ENCODE measurements at regions not wholly inside any gene's neighbourhood (a gene's known extent, or its start where the extent isn't known, plus 50 kb on each side); places are given as distances from the start of the nearest gene placed in this dataset.
"Not testable (repeated sequence)": the region's sequence is repeated elsewhere in the genome, so short reads cannot be mapped to it uniquely, and the experiment has no call there.

DNA sequence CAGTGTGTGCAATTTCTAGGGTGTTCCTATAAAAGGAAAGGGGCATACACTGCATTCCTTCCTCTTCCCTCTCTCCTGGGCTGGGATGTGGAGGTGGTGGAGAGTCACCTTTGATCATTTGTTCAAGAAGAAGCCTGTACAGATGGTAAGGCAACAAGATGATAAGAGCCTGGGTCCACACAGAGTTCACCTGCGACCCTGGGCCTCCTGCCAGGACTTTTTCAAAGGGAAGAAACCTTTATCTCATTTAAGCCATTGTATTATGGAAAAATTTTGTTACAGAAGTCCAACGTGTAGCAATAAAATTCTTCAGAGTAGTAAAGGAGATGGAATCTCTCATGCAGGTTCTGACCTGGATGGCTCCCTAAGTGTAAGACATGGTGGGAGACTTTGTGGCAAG is 189.1 kb downstream of the MIS18A start:
- DNase-seq, result no peak

GRCh38 chr21:32088471-32088870 is 190.4 kb downstream of the MIS18A start:
- DNase-seq, result no peak

DNA sequence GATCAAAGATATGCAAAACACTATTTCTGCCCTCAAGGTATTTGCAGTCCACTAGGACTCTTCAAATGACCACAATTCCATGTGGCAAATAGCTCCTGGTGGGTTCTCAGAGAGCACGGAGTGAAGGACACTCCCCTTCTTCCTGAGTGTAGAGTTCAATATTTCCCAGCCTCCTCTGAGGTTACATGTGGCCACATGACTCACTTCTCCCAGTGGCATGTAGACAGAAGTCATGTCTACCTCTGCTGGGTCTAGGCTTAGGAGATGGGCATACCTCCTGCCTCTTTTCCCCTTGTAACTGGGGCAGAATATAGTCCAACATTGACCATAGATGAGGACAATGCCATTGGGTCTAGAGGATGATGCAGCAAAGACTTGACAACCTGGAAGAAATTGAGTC is 191.4 kb downstream of the MIS18A start:
- no peak for DNase-seq

- no peak for DNase-seq
Measured at GRCh38 chr21:32083197-32083596, 195.7 kb downstream of the MIS18A start.

GRCh38 chr21:32082466-32082865 is 196.4 kb downstream of the MIS18A start:
- DNase-seq, result no peak

DNA sequence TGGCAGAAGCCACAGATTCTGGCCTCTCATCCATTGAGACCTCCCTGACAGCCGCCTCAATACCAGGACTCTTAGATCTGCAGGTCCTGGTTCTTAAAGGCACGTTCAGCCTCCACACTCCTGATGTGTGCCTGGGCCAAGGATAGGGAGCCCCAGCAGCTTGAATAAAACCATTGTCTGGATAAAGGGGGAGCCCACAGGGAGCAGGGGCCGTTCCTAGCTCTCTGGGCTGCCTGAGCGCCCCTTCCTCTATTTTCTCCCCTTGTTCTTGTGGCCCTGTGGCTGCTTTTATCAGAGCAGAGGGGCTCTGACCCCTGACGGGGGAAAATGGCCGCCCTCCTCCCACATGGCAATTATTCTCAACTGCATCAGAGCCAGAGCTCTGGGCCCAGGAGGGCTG is 200.8 kb downstream of the HUNK start:
- no peak for DNase-seq

DNA sequence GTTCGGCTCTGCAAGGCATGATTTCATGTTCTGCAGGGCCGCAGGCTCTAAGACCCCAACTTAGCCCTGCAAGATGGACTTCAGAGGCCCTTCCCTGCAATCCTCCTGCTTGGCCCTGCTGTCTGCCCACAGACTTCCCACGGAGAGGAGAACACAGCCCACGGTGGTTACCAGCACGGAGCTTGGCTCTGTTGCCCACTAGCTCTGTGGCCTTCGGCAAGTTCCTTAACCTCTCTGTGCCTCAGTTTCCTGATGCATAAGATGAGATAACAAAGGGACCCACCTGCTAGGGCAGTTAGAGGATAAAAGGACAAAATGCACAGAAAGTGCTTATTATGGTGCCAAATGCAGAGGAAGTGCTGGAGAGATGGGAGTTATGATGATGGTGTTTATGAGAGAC is 200.4 kb downstream of the HUNK start:
- no peak for DNase-seq

- DNase-seq, result not testable (repeated sequence)
Measured at GRCh38 chr21:32071620-32072019, 198.8 kb downstream of the HUNK start.

DNA sequence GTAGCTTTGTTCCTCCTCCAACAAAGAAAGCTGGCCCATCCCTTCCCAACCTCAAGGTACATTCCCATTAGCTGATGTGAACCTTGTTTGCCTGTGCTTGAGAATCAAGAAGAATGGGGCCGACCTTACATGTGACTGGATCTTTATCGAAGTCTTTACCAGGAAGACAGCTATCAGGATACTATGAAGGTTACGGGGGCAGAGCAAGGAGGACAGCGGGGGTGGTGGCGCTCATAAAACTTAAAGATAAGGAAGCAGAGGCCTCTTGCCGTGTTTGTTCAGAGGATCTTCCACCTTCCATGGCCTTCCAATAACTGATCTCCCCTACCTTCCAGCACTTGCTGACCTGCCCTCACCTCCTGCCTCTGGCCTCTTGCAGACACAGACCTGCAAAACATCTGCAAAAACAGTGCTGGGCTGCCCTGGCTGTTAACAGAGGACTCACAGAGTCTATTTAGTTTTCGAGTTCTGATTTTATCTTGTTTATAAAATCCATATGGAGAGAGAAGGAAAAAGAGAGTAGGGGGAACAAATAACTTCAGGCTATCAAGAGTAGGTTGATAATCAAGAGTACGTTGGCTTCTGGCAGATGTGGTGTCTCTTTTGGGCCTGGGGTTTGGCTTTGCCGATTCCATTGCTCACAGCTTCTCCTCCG is 198.0 kb downstream of the HUNK start:
- DNase-seq, result no peak

DNA sequence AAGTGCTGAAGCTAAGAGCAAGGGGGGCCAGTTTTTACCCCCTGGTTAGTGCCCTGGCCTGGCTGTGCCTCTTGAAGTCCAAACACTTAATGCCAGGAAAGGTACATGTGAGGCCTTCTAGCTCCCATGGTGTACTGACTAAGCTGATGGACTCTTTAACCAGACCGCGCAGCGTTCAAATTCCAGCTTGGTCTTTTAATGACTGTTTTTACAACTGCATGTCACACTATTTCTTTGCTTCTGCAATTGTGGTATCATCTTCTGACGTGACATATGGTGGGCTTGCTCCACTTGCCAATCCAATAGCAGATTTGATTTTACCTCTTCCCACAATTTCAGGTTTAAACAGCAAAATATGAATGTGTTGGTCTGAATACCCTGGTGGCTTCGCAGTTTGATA is 197.3 kb downstream of the HUNK start:
- DNase-seq, result no peak

GRCh38 chr21:32065654-32066053 is 192.8 kb downstream of the HUNK start:
- no peak for DNase-seq

- no peak for DNase-seq
Measured at GRCh38 chr21:32064281-32064910, 191.6 kb downstream of the HUNK start.

DNA sequence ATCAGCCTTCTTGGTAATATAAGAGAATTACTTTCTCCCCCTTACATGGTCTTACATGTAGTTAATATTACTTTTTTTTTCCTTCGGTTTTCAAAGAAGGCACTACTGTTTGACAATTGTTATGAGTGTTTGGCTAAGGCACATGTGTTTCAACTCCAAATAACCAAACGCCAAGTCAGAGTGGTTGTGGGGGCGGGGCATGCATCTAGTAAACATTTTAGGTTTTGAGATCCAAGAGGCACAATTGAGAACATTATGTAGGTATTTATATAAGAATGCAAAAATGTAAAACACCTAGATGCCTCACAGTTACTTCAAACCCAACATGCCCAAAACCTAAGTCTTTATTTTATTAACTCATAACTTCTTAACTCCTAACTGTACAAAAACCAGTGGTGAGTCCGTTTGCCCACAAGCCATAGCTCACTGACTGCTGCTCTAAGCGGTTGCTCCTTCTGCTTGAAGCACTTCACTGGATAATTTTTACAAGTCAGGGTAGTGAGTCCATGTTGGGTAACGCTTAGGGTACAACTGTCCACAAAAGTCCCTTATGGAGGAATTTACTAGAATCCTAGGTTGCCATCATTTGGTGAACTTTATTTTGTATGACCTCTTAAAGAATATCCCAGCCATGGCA is 189.9 kb downstream of the HUNK start:
- DNase-seq, result no peak

GRCh38 chr21:32061729-32062128 is 188.9 kb downstream of the HUNK start:
- DNase-seq, result no peak

DNA sequence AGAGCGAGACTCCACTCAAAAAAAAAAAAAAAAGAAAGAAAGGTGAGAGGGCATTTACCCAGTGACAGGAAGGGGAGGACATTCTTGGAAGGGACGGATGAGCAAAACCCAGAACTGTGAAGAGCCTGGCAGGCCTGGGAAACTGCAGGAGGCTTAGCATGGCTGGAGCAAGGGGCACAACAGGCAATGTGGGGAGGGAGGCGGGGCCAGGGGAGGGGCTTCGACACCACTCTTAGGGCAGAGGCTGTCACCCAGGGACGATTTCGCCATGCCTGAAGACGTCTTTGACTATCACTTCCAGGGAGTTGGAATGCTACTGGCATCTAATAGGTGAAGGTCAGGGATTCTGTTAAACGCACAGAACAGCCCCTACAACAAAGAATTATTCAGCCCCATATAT is 184.0 kb downstream of the HUNK start:
- no peak for DNase-seq

- no peak for DNase-seq
Measured at GRCh38 chr21:32055305-32055704, 182.5 kb downstream of the HUNK start.

Data from retina (tissue), 1 donor.